PFSK-1 (cell line): ENCODE measurements at regions not wholly inside any gene's neighbourhood (a gene's known extent, or its start where the extent isn't known, plus 50 kb on each side); places are given as distances from the start of the nearest gene placed in this dataset.

Experiments
- FOXP2 ChIP-seq: optimal IDR thresholded peaks from 2 replicates; pipeline ENCODE3; 2011; ENCODE audit warnings: borderline replicate concordance, control low read depth, inconsistent platforms; ENCODE audit not compliant: insufficient read depth; ENCODE audit errors: extremely low read length, extremely low read depth
- POLR2AphosphoS5 ChIP-seq: IDR thresholded peaks from 2 replicates; pipeline ENCODE4 v1.6.1; 2012; ENCODE audit warnings: low read depth, mild to moderate bottlenecking, control low read depth, low read length, moderate library complexity
- SIN3A ChIP-seq: IDR thresholded peaks from 2 replicates; pipeline ENCODE4 v1.6.1; 2012; ENCODE audit warnings: mild to moderate bottlenecking, low read length, moderate library complexity, borderline replicate concordance; ENCODE audit not compliant: insufficient read depth
- TAF1 ChIP-seq: IDR thresholded peaks from 2 replicates; pipeline ENCODE4 v1.6.1; 2012; ENCODE audit warnings: low read length, control low read depth, borderline replicate concordance; ENCODE audit not compliant: insufficient read depth
- TF ChIP-seq, protein P1 (sequence below), 2 experiments: IDR thresholded peaks; 2 replicates each; pipeline versions ENCODE4 v1.6.1 to v1.8.0; 2011 to 2012; ENCODE audit warnings: low read depth in 2 of 2, low read length in 2 of 2, control low read depth in 1 of 2, inconsistent platforms in 1 of 2, mild to moderate bottlenecking in 1 of 2, moderate library complexity in 1 of 2; ENCODE audit not compliant: insufficient read depth in 1 of 2

- TF ChIP-seq, protein P1, sequence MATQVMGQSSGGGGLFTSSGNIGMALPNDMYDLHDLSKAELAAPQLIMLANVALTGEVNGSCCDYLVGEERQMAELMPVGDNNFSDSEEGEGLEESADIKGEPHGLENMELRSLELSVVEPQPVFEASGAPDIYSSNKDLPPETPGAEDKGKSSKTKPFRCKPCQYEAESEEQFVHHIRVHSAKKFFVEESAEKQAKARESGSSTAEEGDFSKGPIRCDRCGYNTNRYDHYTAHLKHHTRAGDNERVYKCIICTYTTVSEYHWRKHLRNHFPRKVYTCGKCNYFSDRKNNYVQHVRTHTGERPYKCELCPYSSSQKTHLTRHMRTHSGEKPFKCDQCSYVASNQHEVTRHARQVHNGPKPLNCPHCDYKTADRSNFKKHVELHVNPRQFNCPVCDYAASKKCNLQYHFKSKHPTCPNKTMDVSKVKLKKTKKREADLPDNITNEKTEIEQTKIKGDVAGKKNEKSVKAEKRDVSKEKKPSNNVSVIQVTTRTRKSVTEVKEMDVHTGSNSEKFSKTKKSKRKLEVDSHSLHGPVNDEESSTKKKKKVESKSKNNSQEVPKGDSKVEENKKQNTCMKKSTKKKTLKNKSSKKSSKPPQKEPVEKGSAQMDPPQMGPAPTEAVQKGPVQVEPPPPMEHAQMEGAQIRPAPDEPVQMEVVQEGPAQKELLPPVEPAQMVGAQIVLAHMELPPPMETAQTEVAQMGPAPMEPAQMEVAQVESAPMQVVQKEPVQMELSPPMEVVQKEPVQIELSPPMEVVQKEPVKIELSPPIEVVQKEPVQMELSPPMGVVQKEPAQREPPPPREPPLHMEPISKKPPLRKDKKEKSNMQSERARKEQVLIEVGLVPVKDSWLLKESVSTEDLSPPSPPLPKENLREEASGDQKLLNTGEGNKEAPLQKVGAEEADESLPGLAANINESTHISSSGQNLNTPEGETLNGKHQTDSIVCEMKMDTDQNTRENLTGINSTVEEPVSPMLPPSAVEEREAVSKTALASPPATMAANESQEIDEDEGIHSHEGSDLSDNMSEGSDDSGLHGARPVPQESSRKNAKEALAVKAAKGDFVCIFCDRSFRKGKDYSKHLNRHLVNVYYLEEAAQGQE (IDR thresholded peaks at IDR 0.05; ENCODE audit: insufficient read depth in 1 of 2, low read depth in 2 of 2, low read length in 2 of 2) = no peak
- TF ChIP-seq POLR2AphosphoS5 (no peak), FOXP2 (no peak), SIN3A (no peak), TAF1 (no peak)
Measured at GRCh38 chr19:30969591-30969990, 379.6 kb downstream of the TSHZ3 start.

DNA sequence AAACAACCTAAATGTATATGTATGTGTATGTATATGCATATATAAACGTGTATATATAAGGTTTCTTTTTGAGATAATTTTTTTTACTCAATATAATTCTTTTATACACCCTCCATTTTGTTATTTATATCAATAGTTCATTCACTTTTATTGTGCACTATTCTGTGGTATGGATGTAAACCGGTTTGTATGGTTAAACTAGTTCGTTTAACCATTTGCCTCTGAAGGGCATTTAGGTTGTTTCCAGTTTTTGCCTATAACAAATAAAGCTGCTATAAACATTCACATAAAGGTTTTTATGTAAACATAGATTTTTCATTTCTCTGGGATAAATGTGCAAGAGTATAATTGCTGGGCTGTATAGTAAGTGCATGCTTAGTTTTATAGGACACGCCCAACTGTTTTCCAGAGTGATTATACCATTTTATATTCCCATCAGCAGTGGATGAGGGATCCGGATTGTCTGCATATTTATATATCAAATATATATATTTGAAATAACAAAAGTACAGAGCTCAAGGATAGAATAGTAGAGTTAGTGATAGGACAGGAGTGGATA lies 380.3 kb downstream of the TSHZ3 start:
- TF ChIP-seq, protein P1 (IDR thresholded peaks at IDR 0.05; ENCODE audit: insufficient read depth in 1 of 2, low read depth in 2 of 2, low read length in 2 of 2) = no peak
- TF ChIP-seq SIN3A = no peak
- no peak for TF ChIP-seq TAF1

GRCh38 chr19:30968210-30968609 lies 381.0 kb downstream of the TSHZ3 start:
- TF ChIP-seq FOXP2 (no peak), POLR2AphosphoS5 (no peak), SIN3A (no peak), TAF1 (no peak)
- TF ChIP-seq, protein P1 (IDR thresholded peaks at IDR 0.05; ENCODE audit: insufficient read depth in 1 of 2, low read depth in 2 of 2, low read length in 2 of 2) = no peak

GRCh38 chr19:30966486-30966885 lies 382.8 kb downstream of the TSHZ3 start:
- TF ChIP-seq SIN3A (no peak), TAF1 (no peak), FOXP2 (no peak), POLR2AphosphoS5 (no peak)
- TF ChIP-seq, protein P1 (IDR thresholded peaks at IDR 0.05; ENCODE audit: insufficient read depth in 1 of 2, low read depth in 2 of 2, low read length in 2 of 2) = no peak

GRCh38 chr19:30959011-30959410 lies 390.2 kb downstream of the TSHZ3 start:
- TF ChIP-seq TAF1 (no peak), POLR2AphosphoS5 (no peak), SIN3A (no peak), FOXP2 (no peak)
- TF ChIP-seq, protein P1 (IDR thresholded peaks at IDR 0.05; ENCODE audit: insufficient read depth in 1 of 2, low read depth in 2 of 2, low read length in 2 of 2) = no peak
